Epidermal melanocyte (primary cell): ENCODE measurements at regions not wholly inside any gene's neighbourhood (a gene's known extent, or its start where the extent isn't known, plus 50 kb on each side); places are given as distances from the start of the nearest gene placed in this dataset.
"Not testable (repeated sequence)": the region's sequence is repeated elsewhere in the genome, so short reads cannot be mapped to it uniquely, and the experiment has no call there.

ENCODE experiments used
- DNase-seq: peaks from one replicate; pipeline ENCODE4 v3.0.0; 2011; ENCODE audit warnings: low spot score; ENCODE audit not compliant: insufficient read length

- DNase-seq: no peak
Observed at GRCh38 chr13:44887515-44887914, 101.8 kb downstream of the NUFIP1 start.

GRCh38 chr13:44884076-44884729 lies 105.1 kb downstream of the NUFIP1 start:
- no peak for DNase-seq

DNA sequence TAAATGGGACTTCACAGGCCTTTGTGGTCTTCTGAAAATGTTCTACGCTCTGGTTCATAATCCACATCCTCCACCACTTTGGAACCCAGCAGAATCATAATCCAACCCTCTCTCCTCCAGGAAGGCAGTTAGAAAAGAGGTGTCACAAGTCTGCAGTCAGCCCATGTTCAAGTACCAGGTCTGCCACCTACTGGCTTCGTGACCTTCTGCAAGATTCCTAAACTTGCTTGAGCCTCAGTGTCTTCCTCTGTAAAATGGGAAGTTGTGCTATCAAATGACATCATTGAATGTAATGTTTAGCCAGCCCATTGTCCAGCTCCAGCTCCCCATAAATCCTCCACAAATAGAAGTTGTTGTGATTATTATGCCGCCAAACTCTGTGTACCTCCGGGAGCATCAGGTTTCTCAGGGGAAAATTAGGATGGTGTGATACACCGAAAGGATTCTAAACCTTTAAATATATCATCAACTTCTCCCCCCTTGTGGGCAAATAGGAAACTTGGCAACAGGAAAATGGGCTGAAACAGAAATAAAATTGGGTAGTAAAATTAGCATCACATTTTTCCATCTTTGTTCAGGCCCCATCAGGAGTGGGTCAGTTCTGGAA lies 109.7 kb downstream of the NUFIP1 start:
- DNase-seq: no peak

GRCh38 chr13:44876782-44877324 lies 112.4 kb downstream of the NUFIP1 start:
- DNase-seq: no peak

DNA sequence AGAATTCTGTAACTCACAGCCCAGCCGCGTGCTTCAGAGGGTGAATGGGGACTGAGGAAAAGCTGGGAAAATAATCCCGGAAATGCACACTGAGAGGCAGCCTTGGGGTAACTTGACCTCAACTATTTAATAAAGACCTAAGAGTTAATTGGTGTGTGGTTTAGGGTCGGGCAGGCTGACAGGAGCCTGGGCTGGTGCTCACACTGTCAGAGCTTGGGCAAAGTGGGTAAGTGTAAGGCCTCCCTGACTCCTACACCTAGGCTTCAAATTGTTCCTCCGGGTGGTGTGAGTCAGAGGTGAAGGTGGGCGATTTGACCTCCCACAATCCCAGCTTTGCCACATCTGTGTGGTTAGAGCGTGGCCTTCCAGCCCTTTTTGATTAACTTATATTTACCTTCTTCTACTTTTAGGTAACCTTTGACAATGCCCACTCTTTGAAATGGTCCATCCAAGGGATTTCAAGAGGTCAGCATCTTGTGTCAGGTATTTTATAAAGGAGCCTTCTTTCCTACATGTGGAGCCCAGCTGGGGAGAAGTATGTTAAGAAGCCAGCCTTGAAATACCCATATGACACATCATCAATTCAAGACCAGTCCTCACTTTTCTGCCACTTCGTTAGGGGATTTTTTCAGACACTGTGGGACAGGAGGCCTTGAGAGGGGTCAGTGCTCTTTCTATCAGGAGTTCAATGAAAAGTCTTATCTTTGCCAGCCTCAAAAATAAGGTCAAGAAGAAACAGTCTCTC lies 114.2 kb downstream of the NUFIP1 start:
- DNase-seq: no peak

DNA sequence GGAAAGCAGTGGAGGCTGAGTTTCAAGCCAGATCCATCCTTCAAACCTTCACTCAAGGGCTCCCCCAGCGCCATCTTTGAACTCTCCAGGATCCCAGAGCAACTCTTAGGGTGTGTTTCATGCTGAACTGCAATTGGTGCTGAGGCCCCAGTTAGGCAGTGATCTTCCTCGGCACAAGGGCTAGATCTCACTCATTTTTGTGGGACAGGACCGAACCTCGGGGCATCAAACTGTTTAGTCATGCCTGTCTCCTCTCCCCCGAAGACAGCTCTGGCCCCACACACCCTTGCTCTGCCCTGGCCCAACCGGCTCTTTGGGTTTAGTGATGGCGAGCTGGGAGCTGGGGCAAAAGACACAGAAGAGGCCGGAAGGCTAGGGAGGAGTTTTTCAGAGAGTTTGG lies 115.1 kb downstream of the NUFIP1 start:
- no peak for DNase-seq

GRCh38 chr13:44873461-44873860 lies 115.8 kb downstream of the NUFIP1 start:
- no peak for DNase-seq

GRCh38 chr13:44872751-44873150 lies 116.5 kb downstream of the NUFIP1 start:
- no peak for DNase-seq

GRCh38 chr13:44870456-44870929 lies 118.8 kb downstream of the NUFIP1 start:
- no peak for DNase-seq

- no peak for DNase-seq
Observed at GRCh38 chr13:44869167-44869566, 120.1 kb downstream of the NUFIP1 start.

- DNase-seq: no peak
Observed at GRCh38 chr13:44868397-44868796, 120.9 kb downstream of the NUFIP1 start.

GRCh38 chr13:44867825-44868224 lies 121.4 kb downstream of the NUFIP1 start:
- DNase-seq: no peak

- no peak for DNase-seq
Observed at GRCh38 chr13:44866411-44866911, 122.8 kb downstream of the NUFIP1 start.

DNA sequence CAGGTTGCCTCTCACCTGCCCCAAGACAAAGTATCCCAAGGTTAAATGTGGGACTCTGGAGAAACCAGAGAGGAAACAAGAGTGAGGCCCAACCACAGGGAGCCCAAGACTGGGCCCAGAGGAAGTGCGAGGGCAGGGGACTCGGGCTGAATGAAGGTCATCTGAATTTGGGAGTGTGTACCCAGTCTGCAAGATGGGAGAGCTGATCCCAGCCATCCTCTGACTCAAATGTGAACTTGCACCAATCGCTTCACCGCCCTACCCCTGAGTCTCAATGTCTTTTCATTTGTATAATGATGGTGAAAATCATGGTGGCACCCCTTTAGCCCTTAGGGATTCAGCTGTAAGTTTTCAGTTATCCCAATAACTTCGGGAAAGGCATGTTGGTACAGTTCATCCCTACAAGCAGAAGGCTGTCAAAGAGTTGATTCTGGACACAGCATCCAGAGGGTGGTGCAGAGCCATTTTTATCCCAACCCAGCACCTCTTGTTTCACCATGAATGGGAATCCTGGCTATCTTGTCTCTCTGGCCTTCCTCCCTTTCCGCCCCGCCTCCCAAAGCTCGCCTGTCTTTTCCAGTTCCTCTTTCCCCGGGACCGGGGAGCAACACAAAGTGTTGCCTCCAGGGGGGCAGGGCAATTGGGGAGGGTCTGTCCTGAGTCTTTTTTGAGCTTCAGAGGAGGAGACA lies 123.4 kb downstream of the NUFIP1 start:
- DNase-seq: no peak

DNA sequence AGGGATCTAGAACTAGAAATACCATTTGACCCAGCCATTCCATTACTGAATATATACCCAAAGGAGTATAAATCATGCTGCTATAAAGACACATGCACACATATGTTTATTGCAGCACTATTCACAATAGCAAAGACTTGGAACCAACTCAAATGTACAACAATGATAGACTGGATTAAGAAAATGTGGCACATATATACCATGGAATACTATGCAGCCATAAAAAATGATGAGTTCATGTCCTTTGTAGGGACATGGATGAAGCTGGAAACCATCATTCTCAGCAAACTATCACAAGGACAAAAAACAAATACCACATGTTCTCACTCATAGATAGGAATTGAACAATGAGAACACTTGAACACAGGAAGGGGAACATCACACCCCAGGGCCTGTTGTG lies 125.6 kb downstream of the NUFIP1 start:
- not testable (repeated sequence) for DNase-seq

- DNase-seq: no peak
Observed at GRCh38 chr13:44860454-44860853, 128.8 kb downstream of the NUFIP1 start.

DNA sequence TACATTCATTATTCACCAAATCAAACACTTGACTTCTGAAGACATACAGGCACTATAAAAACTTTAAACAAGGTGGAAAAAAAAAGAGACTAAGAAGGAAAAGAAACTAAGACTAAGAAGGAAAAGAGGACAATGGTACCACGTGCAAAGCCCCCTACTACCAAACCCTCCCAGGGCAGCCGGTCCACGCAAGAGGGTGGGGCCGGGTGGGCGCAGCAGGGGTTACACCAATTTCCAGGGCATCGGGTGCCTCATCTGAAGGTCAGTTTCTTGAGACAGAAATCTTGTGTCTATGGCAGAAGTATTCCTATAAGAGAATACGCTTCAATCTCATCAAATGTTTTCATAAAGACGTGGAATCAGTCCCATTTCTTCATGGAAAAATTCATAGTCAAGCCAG lies 131.5 kb downstream of the NUFIP1 start:
- DNase-seq: no peak

- no peak for DNase-seq
Observed at GRCh38 chr13:44857061-44857460, 132.2 kb downstream of the NUFIP1 start.

DNA sequence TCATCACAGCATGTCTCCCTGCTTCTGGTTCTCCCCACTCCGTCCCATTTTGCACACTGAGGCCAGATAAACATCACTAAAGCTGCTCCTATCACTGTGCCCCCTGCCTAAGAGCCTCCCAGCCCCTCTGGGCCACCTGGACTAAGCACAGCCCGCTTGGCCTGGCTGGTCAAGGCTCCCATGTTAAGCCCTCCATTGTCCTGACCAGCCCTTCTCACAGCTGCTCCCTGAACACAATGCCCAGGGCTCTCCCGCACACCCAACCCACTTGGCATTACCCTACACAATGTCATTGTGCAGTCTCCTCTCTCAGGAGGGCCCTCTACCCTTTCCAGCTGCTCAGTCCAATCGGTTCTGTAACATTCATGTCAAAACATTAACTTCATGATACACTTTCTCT lies 133.4 kb downstream of the NUFIP1 start:
- no peak for DNase-seq

GRCh38 chr13:44854313-44855060 lies 134.8 kb downstream of the NUFIP1 start:
- DNase-seq: no peak

GRCh38 chr13:44853641-44854040 lies 135.6 kb downstream of the NUFIP1 start:
- no peak for DNase-seq
